PC-3 (cell line): ENCODE measurements at regions not wholly inside any gene's neighbourhood (a gene's known extent, or its start where the extent isn't known, plus 50 kb on each side); places are given as distances from the start of the nearest gene placed in this dataset.

Source experiments
- ATAC-seq: fragments of 200-7000 bp; cut with Tn5 transposase; 2 replicates; pipeline ENCODE4 v1.9.1; 2020; ENCODE audit warnings: mild to moderate bottlenecking, moderate library complexity
- BruUV-seq: library from RNA; stranded (reverse); fragments of 400-500 nt; replicated peaks from 2 replicates; lab custom pipeline; 2021; lab: Mats Ljungman, UMichigan
- CTCF ChIA-PET: fragments of 300-600 bp; sonication (Branson Sonifier 250); formaldehyde crosslinking; loops from one replicate; lab custom pipeline; 2022; ENCODE audit warnings: antibody characterized with exemption; lab: Charles Lee
- POLR2A ChIA-PET: fragments of 300-600 bp; sonication (Branson Sonifier 250); formaldehyde crosslinking; loops from one replicate; lab custom pipeline; 2022; ENCODE audit warnings: antibody characterized with exemption; ENCODE audit not compliant: unreplicated experiment; lab: Charles Lee
- DNase-seq: peaks from one replicate; pipeline ENCODE4 v3.0.0-alpha.2; 2015
- H2AFZ ChIP-seq: fragments of 300-600 bp; sonication (generic); 2 replicates; pipeline ENCODE4 v1.6.0; 2016; ENCODE audit warnings: antibody characterized with exemption, low read length
- H3F3A ChIP-seq: fragments of 300-600 bp; sonication (generic); one replicate; pipeline ENCODE4 v1.6.0; 2017; ENCODE audit warnings: antibody characterized with exemption, low read length, control low read depth, mild to moderate bottlenecking; ENCODE audit not compliant: unreplicated experiment
- H3K27ac ChIP-seq: fragments of 300-600 bp; sonication (generic); 2 replicates; pipeline ENCODE4 v1.5.1; 2016; ENCODE audit warnings: mild to moderate bottlenecking, low read length
- H3K27me3 ChIP-seq: fragments of 300-600 bp; sonication (generic); 2 replicates; pipeline ENCODE4 v1.6.1; 2016; ENCODE audit warnings: low read length, mixed read lengths
- H3K36me3 ChIP-seq: fragments of 300-600 bp; sonication (generic); 2 replicates; pipeline ENCODE4 v1.6.1; 2016; ENCODE audit warnings: low read depth, mixed run types, low read length, mixed read lengths
- H3K4me1 ChIP-seq: fragments of 300-600 bp; sonication (generic); 2 replicates; pipeline ENCODE4 v1.5.1; 2016; ENCODE audit warnings: low read length; ENCODE audit not compliant: insufficient read depth
- H3K4me2 ChIP-seq: fragments of 300-600 bp; sonication (generic); 2 replicates; pipeline ENCODE4 v1.6.0; 2016; ENCODE audit warnings: low read length
- H3K4me3 ChIP-seq: fragments of 300-600 bp; sonication (generic); 2 replicates; pipeline ENCODE4 v1.5.1; 2016; ENCODE audit warnings: mild to moderate bottlenecking, low read length, mixed read lengths
- H3K79me2 ChIP-seq: fragments of 300-600 bp; sonication (generic); 2 replicates; pipeline ENCODE4 v1.6.1; 2017; ENCODE audit warnings: low read length, mixed read lengths
- H3K9ac ChIP-seq: fragments of 300-600 bp; sonication (generic); 2 replicates; pipeline ENCODE4 v1.6.0; 2016; ENCODE audit warnings: mild to moderate bottlenecking, low read length
- H3K9me2 ChIP-seq: fragments of 300-600 bp; sonication (generic); replicated peaks from 2 replicates; pipeline ENCODE4 v1.6.1; 2016; ENCODE audit warnings: mixed run types, low read length, mixed read lengths
- H3K9me3 ChIP-seq: fragments of 300-600 bp; sonication (generic); 2 replicates; pipeline ENCODE4 v1.6.1; 2016; ENCODE audit warnings: low read length, mixed read lengths
- H4K20me1 ChIP-seq: fragments of 300-600 bp; sonication (generic); 2 replicates; pipeline ENCODE4 v1.6.1; 2016; ENCODE audit warnings: low read length, mixed read lengths
- CTCF ChIP-seq: fragments of 300-600 bp; sonication (generic); conservative IDR thresholded peaks from 2 replicates; pipeline ENCODE4 v1.5.1; 2017; ENCODE audit warnings: antibody characterized with exemption, low read depth, mild to moderate bottlenecking, low read length
- EZH2 ChIP-seq: fragments of 300-600 bp; sonication (generic); IDR thresholded peaks from one replicate; pipeline ENCODE4 v1.6.1; 2017; ENCODE audit warnings: antibody characterized with exemption, mild to moderate bottlenecking, low read length; ENCODE audit not compliant: unreplicated experiment
- EZH2phosphoT487 ChIP-seq: fragments of 300-600 bp; sonication (generic); IDR thresholded peaks from 2 replicates; pipeline ENCODE4 v1.6.1; 2018; ENCODE audit warnings: mild to moderate bottlenecking, antibody characterized with exemption, low read length, borderline replicate concordance
- intact Hi-C: fragments of 100-400 bp; cut with micrococcal nuclease; formaldehyde crosslinking; loops from 2 replicates; pipeline ENCODE4 v1.9.0; 2023

- CTCF ChIA-PET = no interaction called here
- BruUV-seq = no TSS peak
Measured at GRCh38 chr10:121352231-121352855, 245.9 kb downstream of the FGFR2 start.

GRCh38 chr10:121355161-121355560, 243.1 kb downstream of the FGFR2 start:
- no peaks in the 10 kb centered on the region for H3K36me3 ChIP-seq
- no peaks in the 10 kb centered on the region for H4K20me1 ChIP-seq
- H3K4me2 ChIP-seq = no peak overlapping the region
- no peaks in the 10 kb centered on the region for H3F3A ChIP-seq
- DNase-seq = no peak
- TF ChIP-seq EZH2 (no peak), EZH2phosphoT487 (no peak), CTCF (no peak)
- CTCF ChIA-PET = no interaction called here
- no peaks in the 10 kb centered on the region for H3K9me2 ChIP-seq
- POLR2A ChIA-PET = no interaction called here
- no TSS peak for BruUV-seq
- H3K27me3 ChIP-seq = no peaks in the 10 kb centered on the region
- no peaks in the 10 kb centered on the region for H3K4me1 ChIP-seq
- no peaks in the 10 kb centered on the region for H3K79me2 ChIP-seq
- no peak overlapping the region for H2AFZ ChIP-seq
- H3K9me3 ChIP-seq = no peaks in the 10 kb centered on the region
- no peak for ATAC-seq
- no peak overlapping the region for H3K9ac ChIP-seq
- intact Hi-C loops = no loop called here
- H3K27ac ChIP-seq = no peak overlapping the region
- H3K4me3 ChIP-seq = no peak overlapping the region

More at GRCh38 chr10:121352231-121352855, 245.9 kb downstream of the FGFR2 start:
- no peaks in the 10 kb centered on the region for H3K36me3 ChIP-seq
- no peak overlapping the region for H3K9ac ChIP-seq
- POLR2A ChIA-PET = no interaction called here
- no peaks in the 10 kb centered on the region for H3F3A ChIP-seq
- no peaks in the 10 kb centered on the region for H3K4me1 ChIP-seq
- no peaks in the 10 kb centered on the region for H3K9me2 ChIP-seq
- no peak for ATAC-seq
- H4K20me1 ChIP-seq = no peaks in the 10 kb centered on the region
- H3K4me3 ChIP-seq = no peak overlapping the region
- intact Hi-C loops = no loop called here
- no peak overlapping the region for H3K4me2 ChIP-seq
- no peak for TF ChIP-seq CTCF
- no peaks in the 10 kb centered on the region for H3K27me3 ChIP-seq
- H2AFZ ChIP-seq = no peak overlapping the region
- H3K79me2 ChIP-seq = no peaks in the 10 kb centered on the region
- H3K27ac ChIP-seq = no peak overlapping the region
- H3K9me3 ChIP-seq = no peaks in the 10 kb centered on the region
- no peak for DNase-seq

- intact Hi-C loops = no loop called here
Measured at GRCh38 chr10:121356183-121356582, 242.1 kb downstream of the FGFR2 start.

More at GRCh38 chr10:121356183-121356582, 242.1 kb downstream of the FGFR2 start:
- H3K4me1 ChIP-seq = no peaks in the 10 kb centered on the region
- no peaks in the 10 kb centered on the region for H3F3A ChIP-seq
- no peaks in the 10 kb centered on the region for H4K20me1 ChIP-seq
- H3K4me2 ChIP-seq = no peak overlapping the region
- no peaks in the 10 kb centered on the region for H3K79me2 ChIP-seq
- H3K9me2 ChIP-seq = no peaks in the 10 kb centered on the region
- ChIA-PET POLR2A (no interaction called here), CTCF (no interaction called here)
- H3K4me3 ChIP-seq = no peak overlapping the region
- no peak for TF ChIP-seq EZH2
- no peak for TF ChIP-seq EZH2phosphoT487
- no peak for TF ChIP-seq CTCF
- H3K27me3 ChIP-seq = no peaks in the 10 kb centered on the region
- BruUV-seq = no TSS peak
- no peak overlapping the region for H3K9ac ChIP-seq
- ATAC-seq = no peak
- DNase-seq = no peak
- no peaks in the 10 kb centered on the region for H3K36me3 ChIP-seq
- no peak overlapping the region for H2AFZ ChIP-seq
- H3K27ac ChIP-seq = no peak overlapping the region
- H3K9me3 ChIP-seq = no peaks in the 10 kb centered on the region
